ENCODE measurements at regions not wholly inside any gene's neighbourhood (a gene's known extent, or its start where the extent isn't known, plus 50 kb on each side); places are given as distances from the start of the nearest gene placed in this dataset.
A peak's percentile ranks its signal among the peaks of the same experiment; 100 is the strongest.

GRCh38 chr15:62798536-62798935 lies 244.0 kb upstream of the TPM1 start:
- peak; percentile 77 for DNase-seq (ENCODE audit: low read depth, low spot score)

GRCh38 chr15:62799037-62799436 lies 243.5 kb upstream of the TPM1 start:
- DNase-seq (ENCODE audit: low read depth, low spot score) = no peak

- DNase-seq (ENCODE audit: low read depth, low spot score) = no peak
These were observed 242.6 kb upstream of the TPM1 start for GRCh38 chr15:62799919-62800318.

- DNase-seq (ENCODE audit: low read depth, low spot score) = no peak
These were observed 239.9 kb upstream of the TPM1 start for GRCh38 chr15:62802612-62803011.

- DNase-seq (ENCODE audit: low read depth, low spot score) = no peak
These were observed 238.6 kb upstream of the TPM1 start for GRCh38 chr15:62803856-62804400.

GRCh38 chr15:62805502-62805901 lies 237.0 kb upstream of the TPM1 start:
- no peak for DNase-seq (ENCODE audit: low read depth, low spot score)

GRCh38 chr15:62807539-62808130 lies 234.9 kb upstream of the TPM1 start:
- DNase-seq (ENCODE audit: low read depth, low spot score) = no peak

- DNase-seq (ENCODE audit: low read depth, low spot score) = peak; percentile 43
These were observed 233.2 kb upstream of the TPM1 start for GRCh38 chr15:62809115-62809967.

- DNase-seq (ENCODE audit: low read depth, low spot score) = no peak
These were observed 232.6 kb upstream of the TPM1 start for GRCh38 chr15:62809968-62810260.

- no peak for DNase-seq (ENCODE audit: low read depth, low spot score)
These were observed 230.1 kb upstream of the TPM1 start for GRCh38 chr15:62812515-62812835.

GRCh38 chr15:62816342-62817069 lies 226.0 kb upstream of the TPM1 start:
- no peak for DNase-seq (ENCODE audit: low read depth, low spot score)

- DNase-seq (ENCODE audit: low read depth, low spot score) = no peak
These were observed 223.9 kb upstream of the TPM1 start for GRCh38 chr15:62818691-62819090.

- DNase-seq (ENCODE audit: low read depth, low spot score) = no peak
These were observed 221.0 kb upstream of the TPM1 start for GRCh38 chr15:62821384-62822131.

GRCh38 chr15:62822228-62822627 lies 220.3 kb upstream of the TPM1 start:
- no peak for DNase-seq (ENCODE audit: low read depth, low spot score)

- no peak for DNase-seq (ENCODE audit: low read depth, low spot score)
These were observed 219.0 kb upstream of the TPM1 start for GRCh38 chr15:62823561-62823960.

- no peak for DNase-seq (ENCODE audit: low read depth, low spot score)
These were observed 218.2 kb upstream of the TPM1 start for GRCh38 chr15:62824111-62825015.

- no peak for DNase-seq (ENCODE audit: low read depth, low spot score)
These were observed 217.4 kb upstream of the TPM1 start for GRCh38 chr15:62825191-62825590.

- no peak for DNase-seq (ENCODE audit: low read depth, low spot score)
These were observed 216.0 kb upstream of the TPM1 start for GRCh38 chr15:62826561-62826960.

- no peak for DNase-seq (ENCODE audit: low read depth, low spot score)
These were observed 214.2 kb upstream of the TPM1 start for GRCh38 chr15:62828364-62828763.

- peak; percentile 83 for DNase-seq (ENCODE audit: low read depth, low spot score)
These were observed 210.3 kb upstream of the TPM1 start for GRCh38 chr15:62832231-62832630.

GRCh38 chr15:62833646-62834045 lies 208.9 kb upstream of the TPM1 start:
- no peak for DNase-seq (ENCODE audit: low read depth, low spot score)
